RWPE1 (cell line): ENCODE measurements at regions not wholly inside any gene's neighbourhood (a gene's known extent, or its start where the extent isn't known, plus 50 kb on each side); places are given as distances from the start of the nearest gene placed in this dataset.

Source experiments
- CTCF ChIA-PET: fragments of 350-600 bp; sonication (Branson Sonifier 250); formaldehyde crosslinking; extraction: SDS; loops from one replicate; lab custom pipeline; 2021; lab: Yijun Ruan, JAX
- POLR2A ChIA-PET: fragments of 400-600 bp; formaldehyde crosslinking; extraction: SDS; loops from one replicate; lab custom pipeline; 2020; ENCODE audit warnings: antibody characterized with exemption; ENCODE audit not compliant: low non-redundant PET; lab: Yijun Ruan, JAX
- DNase-seq: peaks from one replicate; pipeline ENCODE4 v3.0.0; 2012; ENCODE audit warnings: low spot score
- H3K27ac ChIP-seq: fragments of 450-650 bp; 2 replicates; pipeline ENCODE4 v1.5.1; 2017
- TF ChIP-seq, protein P1 (sequence below): fragments of 450-650 bp; conservative IDR thresholded peaks from 2 replicates; pipeline ENCODE4 v1.5.1; 2017; ENCODE audit warnings: low read depth, mild to moderate bottlenecking

DNA sequence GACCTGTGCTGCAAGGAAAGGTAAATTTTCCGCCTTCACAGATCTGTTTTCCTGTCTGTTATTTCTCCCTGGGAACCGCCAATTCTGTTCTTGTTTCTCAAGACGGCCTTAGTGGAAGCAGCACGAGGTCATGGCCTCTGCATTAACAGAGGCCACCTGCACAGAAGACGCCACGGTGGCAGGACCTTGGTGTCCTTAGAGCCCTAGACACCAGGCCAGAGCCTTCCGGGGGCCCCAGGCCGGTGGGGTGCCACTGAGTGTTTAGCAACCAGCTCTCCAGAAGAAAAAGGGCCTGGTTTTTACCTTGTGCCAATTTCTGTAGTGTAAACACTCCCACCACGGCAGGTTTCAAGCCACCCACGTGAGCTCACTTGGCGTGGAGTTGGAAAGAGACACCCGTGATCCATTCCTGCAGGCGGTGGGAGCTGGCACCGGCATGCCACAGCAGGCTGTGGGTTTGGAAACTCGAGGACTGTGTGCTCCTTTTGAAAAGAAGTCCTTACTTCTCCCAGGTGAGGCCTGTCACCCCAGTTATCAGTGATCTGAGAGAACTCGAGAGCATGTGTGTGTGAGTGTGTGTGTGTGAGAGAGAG, 103.9 kb upstream of the HDAC4 start:
- TF ChIP-seq, protein P1, sequence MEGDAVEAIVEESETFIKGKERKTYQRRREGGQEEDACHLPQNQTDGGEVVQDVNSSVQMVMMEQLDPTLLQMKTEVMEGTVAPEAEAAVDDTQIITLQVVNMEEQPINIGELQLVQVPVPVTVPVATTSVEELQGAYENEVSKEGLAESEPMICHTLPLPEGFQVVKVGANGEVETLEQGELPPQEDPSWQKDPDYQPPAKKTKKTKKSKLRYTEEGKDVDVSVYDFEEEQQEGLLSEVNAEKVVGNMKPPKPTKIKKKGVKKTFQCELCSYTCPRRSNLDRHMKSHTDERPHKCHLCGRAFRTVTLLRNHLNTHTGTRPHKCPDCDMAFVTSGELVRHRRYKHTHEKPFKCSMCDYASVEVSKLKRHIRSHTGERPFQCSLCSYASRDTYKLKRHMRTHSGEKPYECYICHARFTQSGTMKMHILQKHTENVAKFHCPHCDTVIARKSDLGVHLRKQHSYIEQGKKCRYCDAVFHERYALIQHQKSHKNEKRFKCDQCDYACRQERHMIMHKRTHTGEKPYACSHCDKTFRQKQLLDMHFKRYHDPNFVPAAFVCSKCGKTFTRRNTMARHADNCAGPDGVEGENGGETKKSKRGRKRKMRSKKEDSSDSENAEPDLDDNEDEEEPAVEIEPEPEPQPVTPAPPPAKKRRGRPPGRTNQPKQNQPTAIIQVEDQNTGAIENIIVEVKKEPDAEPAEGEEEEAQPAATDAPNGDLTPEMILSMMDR = no peak
- CTCF ChIA-PET = interaction anchor here (0.5 kb wide), 1 partner anchor 1877 kb away, joined by 4 read pairs; no protein-coding TSS in a partner anchor
- no peak for DNase-seq
- H3K27ac ChIP-seq = no peak overlapping the region
- POLR2A ChIA-PET = no interaction called here

DNA sequence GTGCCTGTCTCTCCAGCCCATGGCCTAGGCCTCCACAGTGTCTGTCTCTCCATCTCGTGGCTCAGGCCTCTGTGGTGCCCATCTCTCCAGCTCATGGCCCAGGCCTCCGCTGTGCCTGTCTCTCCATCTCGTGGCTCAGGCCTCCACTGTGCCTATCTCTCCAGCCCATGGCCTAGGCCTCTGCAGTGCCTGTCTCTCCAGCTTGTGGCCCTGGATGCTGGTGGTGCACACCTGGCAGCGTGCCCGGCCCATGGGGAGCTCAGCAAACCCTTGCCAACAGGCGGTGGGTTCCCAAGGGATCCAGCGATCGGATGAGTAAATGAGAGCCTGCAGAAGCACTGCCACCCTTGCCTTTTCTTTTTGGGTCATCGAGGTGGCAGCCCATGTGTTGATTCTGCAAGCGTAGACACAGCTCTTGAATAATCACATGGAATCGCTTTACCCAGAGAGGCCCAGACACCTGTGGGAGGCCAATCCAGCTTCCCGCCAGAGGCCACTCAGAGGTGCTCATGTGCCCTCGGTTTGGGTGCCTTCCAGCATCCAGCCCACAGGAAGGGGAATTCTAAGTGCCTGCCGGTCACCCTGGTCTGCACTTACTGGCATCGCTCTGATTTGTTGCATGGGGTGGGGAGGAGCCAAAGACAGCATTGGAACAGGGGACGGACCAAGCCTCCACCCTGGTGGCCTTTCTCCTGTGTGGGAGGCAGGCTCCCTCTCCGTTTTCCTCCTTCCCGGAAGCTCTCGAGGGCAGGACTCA, 101.8 kb upstream of the HDAC4 start:
- TF ChIP-seq, protein P1 = no peak
- no peak overlapping the region for H3K27ac ChIP-seq
- no peak for DNase-seq
- ChIA-PET CTCF (no interaction called here), POLR2A (interaction anchor here (0.6 kb wide), 1 partner anchor 39 kb away, joined by 3 read pairs; no protein-coding TSS in a partner anchor)

DNA sequence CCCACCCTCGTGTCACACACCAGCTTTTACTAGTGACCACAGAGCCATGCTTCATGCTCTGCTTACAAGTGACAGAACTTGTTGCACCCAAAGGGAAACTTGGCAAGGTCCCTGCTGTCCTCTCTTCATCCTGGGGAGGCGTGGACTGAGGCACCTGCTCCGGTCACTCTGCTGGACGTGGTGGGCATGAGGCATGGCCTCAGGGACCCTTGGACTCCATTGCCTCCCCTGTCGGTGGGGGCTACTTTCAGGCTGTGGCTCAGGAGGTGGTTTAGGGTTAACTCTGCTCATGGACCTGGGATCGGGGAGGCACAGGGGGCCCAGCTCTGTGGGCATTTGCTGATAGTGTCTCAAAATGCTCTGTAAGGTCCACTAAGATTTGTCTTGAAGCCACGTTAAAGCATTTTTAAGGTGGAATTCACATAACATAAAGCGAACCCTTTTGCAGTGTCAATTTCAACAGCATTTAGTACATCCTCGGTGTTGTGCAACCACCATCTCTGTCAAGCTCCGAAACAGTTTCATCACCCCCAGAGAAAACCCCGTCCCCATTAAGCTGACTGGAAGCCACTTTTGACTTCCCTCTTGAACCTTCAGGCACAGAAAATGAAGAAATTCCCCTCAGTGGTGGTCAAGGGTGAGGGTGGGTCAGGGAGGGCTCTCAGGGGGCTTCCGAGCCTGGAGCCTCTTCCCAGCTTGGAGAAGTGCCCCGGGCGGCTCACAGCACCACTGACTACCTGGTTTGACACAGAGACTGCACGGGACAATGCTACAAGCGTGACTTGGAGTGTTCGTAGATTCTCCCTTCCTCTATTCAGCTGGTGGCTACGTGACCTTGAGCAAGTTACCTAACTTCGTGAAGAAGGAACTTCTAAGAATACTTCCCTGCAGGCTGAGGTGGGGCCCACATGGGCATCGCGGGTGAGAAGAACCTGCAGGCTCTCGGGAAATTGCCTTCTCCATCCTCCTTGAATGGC, 100.0 kb upstream of the HDAC4 start:
- DNase-seq = no peak
- no peak overlapping the region for H3K27ac ChIP-seq
- CTCF ChIA-PET = interaction anchor here (0.6 to 0.7 kb wide), 3 partner anchors 69 to 1144 kb away, joined by 3 to 5 read pairs (median 4); no protein-coding TSS in a partner anchor

DNA sequence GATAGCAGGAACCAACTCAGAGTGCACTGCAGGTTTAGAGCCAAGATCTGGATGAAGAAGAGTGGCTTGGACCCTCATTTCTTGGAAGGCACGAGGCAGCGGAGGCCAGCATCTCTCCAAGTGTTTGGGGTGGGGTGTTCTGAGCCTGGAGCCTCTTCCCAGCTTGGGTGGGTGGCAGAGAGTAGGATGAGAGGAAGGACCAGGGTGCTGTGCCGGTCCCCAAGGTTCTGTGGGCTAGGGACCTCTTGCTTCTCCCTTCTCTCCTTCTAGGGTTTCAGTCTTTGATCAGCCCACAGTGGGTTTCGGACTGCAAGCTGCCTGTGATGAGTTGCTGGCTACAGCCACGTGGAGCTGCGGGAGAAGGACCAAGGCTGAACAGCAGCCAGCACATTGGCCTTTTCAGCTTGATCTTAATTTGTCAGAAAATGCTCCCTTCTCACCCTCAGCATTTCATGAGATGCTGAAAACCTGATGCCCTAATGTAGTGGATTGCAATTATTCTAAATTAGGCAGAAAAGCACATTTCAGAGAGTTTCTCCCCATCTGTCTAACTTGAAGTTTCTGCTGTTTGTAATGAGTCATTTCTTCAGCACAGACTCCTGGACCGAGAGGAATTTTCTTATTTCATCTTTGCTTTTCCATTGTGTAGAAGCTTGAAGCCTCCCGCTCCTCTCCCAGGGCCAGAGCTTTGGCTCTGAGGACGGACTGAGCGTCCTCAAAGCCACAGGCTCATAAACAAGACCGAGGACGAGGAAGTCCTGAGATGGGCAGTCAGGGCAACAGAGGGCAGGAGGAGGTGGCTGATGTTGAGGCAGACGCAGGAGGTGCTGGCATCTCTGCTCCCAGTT, 99.1 kb upstream of the HDAC4 start:
- TF ChIP-seq, protein P1 = no peak
- DNase-seq = no peak
- H3K27ac ChIP-seq = no peak overlapping the region
- ChIA-PET CTCF (interaction anchor here (0.6 to 0.7 kb wide), 2 partner anchors 70 to 392 kb away, joined by 4 to 5 read pairs; no protein-coding TSS in a partner anchor), POLR2A (no interaction called here)

More for the DNA sequence above, 100.0 kb upstream of the HDAC4 start:
- TF ChIP-seq, protein P1 = no peak
- POLR2A ChIA-PET = no interaction called here

DNA sequence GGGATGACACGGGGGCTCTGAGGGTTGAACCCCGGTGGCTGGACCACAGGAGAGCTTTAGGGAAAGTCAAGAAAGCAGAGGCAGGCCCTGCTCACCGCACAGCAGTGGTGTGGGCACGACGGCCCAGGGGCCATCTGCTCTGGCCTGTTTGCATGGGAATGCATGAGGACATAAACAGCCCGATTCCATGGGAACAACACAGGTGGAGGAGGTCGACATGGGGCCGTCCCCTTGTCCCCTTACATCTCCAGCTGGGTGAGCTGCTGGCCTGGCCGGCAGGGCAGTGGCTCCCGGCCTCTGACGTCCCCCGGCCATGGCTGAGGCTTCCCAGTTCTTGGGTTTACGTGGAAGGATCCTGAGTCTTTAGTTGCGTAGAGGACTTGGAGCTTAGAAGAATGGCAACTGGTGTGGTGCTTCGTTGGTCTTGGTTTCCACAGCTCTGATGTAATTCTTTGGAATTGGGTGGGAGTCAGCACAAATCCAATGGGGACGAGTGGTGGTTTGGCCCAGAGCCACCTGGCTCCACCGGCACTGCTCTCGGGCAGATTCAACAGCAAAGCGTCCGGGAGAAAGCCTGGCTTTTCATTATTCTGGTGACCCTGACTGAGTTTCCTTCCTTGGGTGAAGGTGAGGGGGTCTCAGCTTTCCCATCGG, 98.3 kb upstream of the HDAC4 start:
- H3K27ac ChIP-seq = no peak overlapping the region
- TF ChIP-seq, protein P1 = no peak
- ChIA-PET CTCF (no interaction called here), POLR2A (no interaction called here)
- DNase-seq = no peak
